ENCODE measurements at regions not wholly inside any gene's neighbourhood (a gene's known extent, or its start where the extent isn't known, plus 50 kb on each side); places are given as distances from the start of the nearest gene placed in this dataset.

- Histone ChIP-seq H3K27ac (ENCODE audit: low read depth in 1 of 2, low read length in 2 of 2) (no peak overlapping the region), H3K4me3 (ENCODE audit: low read length) (no peak overlapping the region), H3K9me3 (ENCODE audit: control insufficient read depth in 1 of 2, insufficient read depth in 1 of 2, low read length in 2 of 2) (no peaks in the 10 kb centered on the region), H3K4me1 (ENCODE audit: insufficient read depth, low read length) (no peaks in the 10 kb centered on the region), H3K36me3 (ENCODE audit: insufficient read depth, low read length) (no peaks in the 10 kb centered on the region), H3K27me3 (ENCODE audit: control insufficient read depth in 1 of 2, insufficient read depth in 2 of 2, low read length in 2 of 2) (no peaks in the 10 kb centered on the region)
- Mint-ChIP-seq H3K27ac (no peak overlapping the region), H3K4me3 (no peak overlapping the region), H3K4me1 (ENCODE audit: low read depth) (no peaks in the 10 kb centered on the region), H3K36me3 (ENCODE audit: low read depth) (no peaks in the 10 kb centered on the region), H3K9me3 (peaks cover 4% of the 10 kb centered on the region), H3K27me3 (no peaks in the 10 kb centered on the region)
- ChIA-PET POLR2A (no interaction called here), CTCF (no interaction called here)
- no peak for TF ChIP-seq CTCF (IDR thresholded peaks at IDR 0.05)
- intact Hi-C loops (cut with DNase I, micrococcal nuclease) = no loop called here
- no peak for ATAC-seq (ENCODE audit: poor library complexity)
- DNase-seq = no peak
These were observed 94.7 kb upstream of the CXXC4 start for GRCh38 chr4:104589264-104589868.

DNA sequence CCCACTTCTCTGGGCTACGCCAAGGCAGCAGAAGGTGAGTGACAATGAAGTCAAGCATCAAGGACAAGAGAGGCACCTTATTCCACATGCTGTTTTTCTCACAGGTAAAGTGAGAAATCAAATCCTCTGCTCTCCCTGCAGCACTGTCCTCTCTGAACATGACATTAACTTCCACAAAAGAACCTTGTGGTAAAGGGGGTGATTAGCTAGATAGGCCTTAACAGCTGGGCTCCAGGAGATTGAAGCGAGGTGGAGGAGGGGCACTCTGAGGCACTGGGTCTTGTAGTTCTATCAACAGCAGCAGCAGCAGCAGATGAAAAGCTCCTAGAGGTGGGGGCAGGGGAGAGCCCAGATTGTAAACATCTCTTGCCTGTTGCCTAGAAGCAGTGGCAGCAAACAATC, 96.8 kb upstream of the CXXC4 start:
- ChIA-PET POLR2A (no interaction called here), CTCF (interaction anchor here (1.0 kb wide), 1 partner anchor 13 kb away, joined by 3 read pairs; no protein-coding TSS in a partner anchor)
- H3K27ac Mint-ChIP-seq = no peak overlapping the region
- TF ChIP-seq CTCF (IDR thresholded peaks at IDR 0.05) = no peak
- H3K4me1 Mint-ChIP-seq (ENCODE audit: low read depth) = no peaks in the 10 kb centered on the region
- intact Hi-C loops (cut with DNase I, micrococcal nuclease) = no loop called here
- Histone ChIP-seq H3K27me3 (ENCODE audit: control insufficient read depth in 1 of 2, insufficient read depth in 2 of 2, low read length in 2 of 2) (no peaks in the 10 kb centered on the region), H3K4me1 (ENCODE audit: insufficient read depth, low read length) (no peaks in the 10 kb centered on the region), H3K27ac (ENCODE audit: low read depth in 1 of 2, low read length in 2 of 2) (no peak overlapping the region), H3K36me3 (ENCODE audit: insufficient read depth, low read length) (no peaks in the 10 kb centered on the region), H3K9me3 (ENCODE audit: control insufficient read depth in 1 of 2, insufficient read depth in 1 of 2, low read length in 2 of 2) (no peaks in the 10 kb centered on the region), H3K4me3 (ENCODE audit: low read length) (no peak overlapping the region)
- peaks cover 2% of the 10 kb centered on the region for H3K9me3 Mint-ChIP-seq
- no peak overlapping the region for H3K4me3 Mint-ChIP-seq
- no peaks in the 10 kb centered on the region for H3K27me3 Mint-ChIP-seq
- H3K36me3 Mint-ChIP-seq (ENCODE audit: low read depth) = no peaks in the 10 kb centered on the region
- DNase-seq (no peak), ATAC-seq (ENCODE audit: poor library complexity) (no peak)

- H3K4me3 ChIP-seq (ENCODE audit: low read length) = no peak overlapping the region
- ChIA-PET POLR2A (no interaction called here), CTCF (interaction anchor here (1.0 kb wide), 1 partner anchor 14 kb away, joined by 3 read pairs; no protein-coding TSS in a partner anchor)
- ATAC-seq (ENCODE audit: poor library complexity) = no peak
- H3K4me3 Mint-ChIP-seq = no peak overlapping the region
- H3K4me1 Mint-ChIP-seq (ENCODE audit: low read depth) = no peaks in the 10 kb centered on the region
- no peaks in the 10 kb centered on the region for H3K36me3 Mint-ChIP-seq (ENCODE audit: low read depth)
- peaks cover 2% of the 10 kb centered on the region for H3K9me3 Mint-ChIP-seq
- H3K27me3 ChIP-seq (ENCODE audit: control insufficient read depth in 1 of 2, insufficient read depth in 2 of 2, low read length in 2 of 2) = no peaks in the 10 kb centered on the region
- no peaks in the 10 kb centered on the region for H3K36me3 ChIP-seq (ENCODE audit: insufficient read depth, low read length)
- H3K4me1 ChIP-seq (ENCODE audit: insufficient read depth, low read length) = no peaks in the 10 kb centered on the region
- no peaks in the 10 kb centered on the region for H3K27me3 Mint-ChIP-seq
- intact Hi-C loops (cut with DNase I, micrococcal nuclease) = no loop called here
- H3K27ac ChIP-seq (ENCODE audit: low read depth in 1 of 2, low read length in 2 of 2) = no peak overlapping the region
- H3K9me3 ChIP-seq (ENCODE audit: control insufficient read depth in 1 of 2, insufficient read depth in 1 of 2, low read length in 2 of 2) = no peaks in the 10 kb centered on the region
- no peak overlapping the region for H3K27ac Mint-ChIP-seq
- no peak for DNase-seq
- no peak for TF ChIP-seq CTCF (IDR thresholded peaks at IDR 0.05)
These were observed 97.5 kb upstream of the CXXC4 start for GRCh38 chr4:104592183-104592582.

Measured in CD4-positive, alpha-beta T cell (primary cell).